Stimulated activated CD4-positive, alpha-beta T cell treated with anti-CD3 and anti-CD28 coated beads, Interleukin-1b, Interleukin-23, amount 100 ng/mL, for 48 hours (primary cell): ENCODE measurements at regions not wholly inside any gene's neighbourhood (a gene's known extent, or its start where the extent isn't known, plus 50 kb on each side); places are given as distances from the start of the nearest gene placed in this dataset.

Experiments
- DNase-seq: peaks from one replicate; pipeline ENCODE4 v3.0.0-alpha.2; 2020

DNA sequence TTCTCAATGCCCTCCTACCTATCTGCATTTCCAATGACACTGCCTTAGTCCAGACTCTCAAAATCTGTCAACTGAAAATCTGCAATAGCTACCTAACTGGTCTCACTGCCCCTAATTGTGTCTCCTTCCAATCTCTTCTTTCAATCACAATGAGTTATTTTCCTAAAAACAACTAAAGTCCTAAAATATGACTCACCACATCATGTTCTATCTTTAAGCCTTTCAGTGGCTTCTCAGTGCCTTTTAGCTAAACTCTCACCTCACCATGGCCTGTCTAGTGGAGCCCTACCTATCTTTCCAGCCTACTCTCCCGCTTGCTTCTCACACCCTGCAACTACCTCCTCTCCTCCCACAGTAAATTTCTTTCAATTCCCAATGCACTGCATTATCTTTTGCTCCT, 220.9 kb upstream of the PKDCC start:
- no peak for DNase-seq

DNA sequence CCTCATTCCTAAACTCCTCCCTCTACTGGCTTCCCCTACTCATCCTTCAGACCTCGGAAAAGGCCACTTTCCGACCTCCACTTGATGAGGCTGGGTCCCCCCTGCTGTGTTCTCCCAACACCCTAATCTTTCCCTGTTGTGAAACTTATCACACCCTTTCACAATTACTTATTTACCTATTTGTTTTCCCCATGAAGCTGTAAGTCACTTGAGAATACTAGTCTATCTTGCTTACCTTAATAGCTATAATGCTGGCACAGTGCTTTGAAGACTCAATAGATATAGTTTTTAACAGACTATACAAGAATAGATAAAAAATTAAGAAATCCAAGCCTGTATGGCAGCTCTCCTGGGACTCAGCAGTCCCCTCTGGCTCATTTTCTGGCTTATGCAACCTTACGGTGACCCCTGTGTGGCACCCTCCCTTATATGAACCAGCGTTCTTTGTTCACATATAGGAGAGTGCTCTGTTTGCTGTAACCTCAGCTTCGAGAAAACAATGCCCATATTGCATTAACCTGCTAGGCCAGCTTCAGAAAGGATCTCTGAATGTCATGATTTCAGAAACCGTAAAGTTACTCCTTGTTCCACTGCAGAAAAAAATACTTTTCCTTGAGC, 220.4 kb upstream of the PKDCC start:
- DNase-seq: no peak

DNA sequence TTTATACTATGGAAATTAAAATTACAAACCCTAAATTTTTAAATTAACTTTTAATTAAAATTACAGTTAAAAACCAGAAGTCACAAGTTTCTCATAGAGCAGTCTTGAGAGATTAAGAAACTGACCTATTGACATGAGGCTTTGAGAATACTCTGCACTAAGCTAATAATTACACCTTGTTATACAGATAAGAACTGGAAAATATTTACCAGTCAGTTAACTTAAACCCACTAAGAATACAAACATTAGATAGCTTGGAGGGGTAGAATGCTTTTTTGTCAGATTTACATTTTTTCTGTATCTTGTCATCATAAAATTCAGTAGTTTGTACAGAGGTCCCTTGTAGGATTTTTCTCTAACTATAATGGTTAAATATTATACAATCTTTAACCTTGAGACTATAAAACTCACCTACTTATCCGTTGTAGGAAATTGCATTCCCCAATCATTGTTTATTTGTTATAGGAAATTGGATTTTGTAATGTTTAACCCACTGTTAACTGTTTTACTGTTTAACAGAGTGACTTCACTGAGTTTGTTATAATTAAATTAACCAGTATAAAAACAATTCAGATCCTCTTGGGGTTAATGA, 219.7 kb upstream of the PKDCC start:
- no peak for DNase-seq

DNA sequence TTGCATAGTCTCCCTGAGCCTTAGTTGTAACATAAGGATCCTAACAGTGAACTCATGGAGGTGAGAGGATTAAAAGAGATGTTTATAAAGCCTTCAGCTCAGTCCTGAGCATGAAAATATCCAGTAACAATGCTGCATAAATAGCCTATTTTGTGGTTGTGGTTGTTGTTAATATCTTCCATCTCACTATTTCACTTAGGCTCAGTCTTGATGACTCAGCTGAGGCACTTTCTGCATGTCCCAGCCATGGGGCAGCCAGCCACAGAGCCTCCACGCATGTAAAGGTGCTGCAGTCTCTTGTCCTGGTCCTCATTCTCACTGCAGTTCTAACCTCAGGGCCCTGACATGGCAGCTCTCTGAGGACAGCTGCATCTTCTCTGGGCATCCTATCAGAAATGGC, 218.8 kb upstream of the PKDCC start:
- DNase-seq: no peak

DNA sequence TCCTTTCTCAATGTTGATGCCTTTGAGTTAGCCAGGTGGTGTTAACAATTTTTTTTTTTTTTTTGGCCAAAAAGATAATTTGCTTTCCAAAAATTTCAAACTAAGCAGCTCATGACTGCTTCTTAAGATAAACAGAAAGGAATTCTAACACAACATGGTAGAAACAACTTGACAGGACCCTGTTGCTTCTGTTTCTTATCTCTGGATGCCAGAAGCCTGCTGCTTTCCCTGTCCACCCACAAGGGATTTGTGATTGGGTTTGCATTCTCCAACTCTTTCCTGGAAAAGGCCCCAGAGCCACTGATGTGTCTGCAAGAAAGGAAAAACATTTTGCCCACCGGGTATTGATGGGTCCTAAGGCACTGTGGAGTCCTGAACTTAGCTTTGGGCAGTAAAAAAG, 217.2 kb upstream of the PKDCC start:
- no peak for DNase-seq

DNA sequence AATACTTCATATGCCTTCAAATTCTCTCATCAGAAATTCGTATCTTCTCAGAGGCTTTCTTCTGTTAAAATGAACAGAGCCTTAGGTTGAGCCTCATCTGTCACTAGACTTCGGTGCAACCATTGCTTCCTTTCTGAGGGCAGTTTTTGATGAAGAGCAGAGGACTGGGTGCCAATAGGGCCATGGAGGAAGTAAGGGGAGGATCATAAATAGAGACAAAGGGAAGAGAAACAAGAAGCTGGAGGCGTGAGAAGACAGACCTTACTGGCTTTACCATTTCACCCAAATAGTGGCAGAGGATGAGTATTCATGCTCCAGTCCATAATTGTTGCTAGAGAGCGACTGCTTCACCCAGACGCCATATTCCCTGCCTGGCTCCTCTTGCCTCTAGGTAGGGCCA, 215.6 kb upstream of the PKDCC start:
- DNase-seq: no peak

DNA sequence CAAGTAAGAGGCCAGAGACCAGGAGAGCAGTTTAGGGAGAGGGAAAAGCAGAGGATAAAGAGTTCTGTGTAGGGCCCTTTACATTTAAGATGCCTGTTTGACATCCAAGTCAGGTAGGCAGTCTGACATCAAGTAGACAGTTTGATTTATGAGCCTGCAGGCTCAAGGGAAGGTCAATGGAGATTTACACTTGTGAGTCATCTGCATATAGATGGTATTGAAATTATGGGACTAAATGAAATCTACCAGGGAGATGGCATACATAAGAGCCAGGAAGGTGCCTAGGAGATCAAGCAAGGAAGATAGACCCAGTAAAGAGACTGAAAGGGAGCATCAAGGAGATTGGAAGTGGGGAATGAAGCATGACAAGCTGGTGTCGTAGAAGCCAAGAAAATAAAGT, 212.4 kb upstream of the PKDCC start:
- DNase-seq: no peak

DNA sequence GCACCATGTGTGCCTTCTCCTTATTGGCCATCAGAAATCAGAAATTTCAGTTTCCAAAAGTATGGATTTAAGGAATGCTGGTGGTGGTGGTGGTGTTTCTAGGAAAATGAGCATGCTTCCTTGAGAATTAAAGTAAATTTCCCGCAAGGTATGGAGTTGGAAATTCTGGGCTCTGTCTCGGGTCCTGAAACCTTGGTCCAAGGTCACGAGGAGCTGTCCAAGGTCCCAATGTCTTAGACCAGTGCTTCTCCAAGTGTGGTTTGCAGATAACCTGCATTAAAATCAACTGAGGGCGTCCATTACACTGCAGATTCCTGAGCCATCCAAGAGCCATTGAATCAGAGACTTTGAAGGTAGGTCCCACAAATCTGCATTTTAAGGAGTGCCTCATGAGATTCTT, 210.9 kb upstream of the PKDCC start:
- DNase-seq: no peak

DNA sequence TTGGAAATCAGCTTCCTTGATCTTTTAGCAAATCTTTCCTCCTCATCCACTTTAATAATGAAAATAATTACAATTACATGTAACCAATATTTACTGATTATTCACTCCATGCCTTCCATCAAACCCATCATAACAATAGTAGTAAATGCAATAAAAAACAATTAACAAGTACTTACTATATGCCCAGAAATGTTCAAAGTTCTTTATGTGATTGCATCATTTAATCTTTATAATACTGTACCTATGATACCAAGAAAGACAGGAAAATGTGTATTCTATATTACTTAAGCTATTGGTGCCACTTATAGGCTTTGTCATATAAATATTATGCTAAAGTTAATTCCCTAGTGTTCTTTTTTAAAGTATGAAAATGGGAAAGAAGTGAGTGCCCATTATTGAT, 210.2 kb upstream of the PKDCC start:
- no peak for DNase-seq

DNA sequence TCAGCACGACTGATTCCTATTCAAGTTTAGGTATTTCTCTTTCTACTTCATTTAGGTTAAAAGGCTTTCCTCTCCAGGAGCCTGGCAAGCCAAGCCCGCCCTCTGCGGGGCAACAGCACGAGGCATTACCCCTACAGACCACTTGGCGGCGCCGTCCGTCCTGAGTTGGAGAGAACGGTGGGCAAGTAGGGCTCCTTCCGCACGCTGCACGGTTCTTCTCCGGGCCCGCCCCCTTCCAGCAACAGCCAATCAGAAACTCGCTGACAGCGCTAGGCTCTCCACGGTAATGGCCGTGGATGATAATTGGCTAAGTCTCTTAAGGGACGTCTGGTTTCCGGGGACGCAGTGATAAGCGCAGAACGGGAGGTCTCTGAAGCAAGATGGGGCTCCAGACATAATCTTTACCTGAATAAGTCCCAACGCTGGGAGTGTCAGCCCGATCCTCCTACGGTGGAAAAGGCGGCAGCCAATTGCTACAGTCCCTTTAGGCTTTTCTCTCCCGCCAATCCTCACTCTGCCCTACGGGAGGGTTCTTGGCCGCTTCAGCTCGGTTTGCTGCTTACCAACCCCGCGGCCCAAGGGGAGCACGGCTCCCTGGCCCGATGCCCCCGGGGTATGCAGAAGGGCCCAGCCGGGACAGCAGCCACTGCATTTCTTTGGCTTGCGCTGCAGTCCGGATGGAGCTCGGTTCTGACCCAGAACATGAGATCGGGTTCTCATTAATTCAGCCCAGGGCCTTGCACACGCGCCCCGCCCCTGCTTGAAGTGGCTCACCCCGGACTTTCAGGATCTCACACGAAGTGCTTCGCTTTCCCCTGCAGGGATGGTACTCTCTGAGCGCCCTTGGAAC, 206.9 kb upstream of the PKDCC start:
- DNase-seq: peak; percentile 97

DNA sequence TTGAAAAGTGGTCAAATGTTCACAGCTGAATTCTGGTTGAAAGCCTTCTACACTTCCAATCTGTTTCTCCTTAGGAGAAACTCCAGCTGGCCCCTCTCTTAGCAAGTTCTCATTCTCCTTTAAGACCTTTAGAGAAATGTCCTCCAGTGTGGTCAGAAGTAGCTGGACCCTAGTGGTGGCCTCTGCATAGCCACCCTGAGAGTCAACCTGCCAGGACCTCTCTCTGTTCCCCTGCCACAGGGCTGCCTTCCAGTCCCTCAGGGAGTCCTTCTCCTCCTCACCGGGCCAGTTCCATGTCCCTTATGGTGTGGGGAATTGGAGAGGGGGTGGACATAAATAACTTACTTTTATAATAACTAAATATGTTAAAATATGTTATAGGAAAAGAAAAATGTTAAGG, 200.9 kb upstream of the PKDCC start:
- no peak for DNase-seq

DNA sequence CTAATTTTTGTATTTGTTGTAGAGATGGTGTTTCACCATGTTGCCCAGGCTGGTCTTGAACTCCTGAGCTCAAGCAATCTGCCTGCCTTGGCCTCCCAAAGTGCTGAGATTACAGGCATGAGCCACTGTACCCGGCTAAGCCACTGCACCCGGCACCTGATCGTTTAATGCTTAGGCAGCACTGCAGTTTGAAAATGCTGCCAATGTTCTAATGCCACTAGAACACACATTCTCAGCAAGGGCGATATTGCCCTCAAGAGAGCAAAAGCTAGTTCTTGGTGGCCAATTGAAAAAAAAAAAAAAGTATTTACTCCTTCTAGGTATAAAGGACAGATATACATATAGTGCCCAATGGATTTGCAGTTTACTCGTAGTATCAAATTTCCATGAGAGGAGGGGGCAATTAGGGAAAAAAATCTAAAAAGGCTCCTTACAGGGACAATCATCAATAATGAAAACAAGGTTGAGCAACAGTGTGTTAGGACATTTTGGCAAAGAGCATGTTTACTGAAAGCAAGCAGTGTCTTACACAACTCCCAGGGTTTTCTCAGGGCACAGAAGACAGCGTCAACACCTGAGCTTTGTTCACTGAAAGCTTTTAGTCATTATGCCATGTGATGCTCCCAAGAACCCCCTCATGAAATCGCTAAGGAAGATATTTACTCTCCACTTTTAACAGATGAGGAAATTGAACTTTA, 199.9 kb upstream of the PKDCC start:
- no peak for DNase-seq

DNA sequence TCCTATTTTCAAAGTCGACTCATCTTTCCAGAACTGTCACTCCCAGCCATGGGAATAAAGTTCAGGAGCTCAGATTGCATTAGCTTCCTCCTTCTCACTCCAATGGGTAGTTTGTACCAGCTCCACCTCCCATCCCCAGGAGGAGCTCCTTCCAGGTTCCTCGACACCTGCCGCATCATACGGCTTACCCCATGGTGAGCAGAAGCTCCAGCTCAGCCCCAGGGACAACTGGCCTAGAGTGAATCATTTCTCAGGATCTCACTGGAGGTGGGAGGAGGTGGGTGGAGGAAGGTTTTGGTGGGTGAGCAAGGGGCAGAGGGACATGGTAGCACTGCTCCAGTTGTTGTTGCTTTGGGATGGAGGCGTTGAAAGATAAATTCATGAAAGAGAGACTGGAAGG, 196.3 kb upstream of the PKDCC start:
- DNase-seq: no peak

DNA sequence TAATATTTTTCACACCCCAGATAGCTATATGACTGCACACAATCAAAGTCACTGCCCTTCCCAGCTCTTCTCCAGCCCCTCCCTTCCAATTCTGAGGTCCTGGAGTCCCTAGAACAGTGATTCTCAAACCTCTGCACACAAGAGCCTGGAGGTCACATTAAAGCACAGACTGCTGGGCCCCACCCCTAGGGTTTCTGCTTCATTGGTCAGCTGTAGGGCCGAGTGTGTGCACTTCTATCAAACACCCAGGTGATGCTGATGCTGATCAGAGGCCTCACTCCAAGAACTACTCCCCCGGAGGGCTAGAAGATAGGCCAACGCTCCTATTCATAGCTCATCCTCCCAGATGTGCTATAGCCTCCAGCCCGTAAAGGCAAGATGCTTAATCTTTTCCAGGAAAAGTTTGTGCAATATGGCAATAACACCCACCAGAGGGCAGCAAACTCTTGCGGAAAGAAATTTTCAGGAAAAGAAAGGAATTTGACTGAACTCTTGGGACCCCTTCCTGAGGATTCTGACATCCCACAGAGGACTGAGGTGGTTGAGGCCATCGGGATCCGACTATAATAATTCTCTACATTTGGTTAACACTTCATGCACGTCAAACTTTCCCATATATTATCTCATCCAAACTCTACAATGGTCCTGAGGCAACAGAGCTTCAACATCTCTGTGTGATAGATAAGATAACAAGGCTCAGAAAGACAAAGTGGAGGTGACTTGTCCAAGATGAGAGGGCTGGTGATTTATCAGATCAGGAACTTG, 194.2 kb upstream of the PKDCC start:
- no peak for DNase-seq

DNA sequence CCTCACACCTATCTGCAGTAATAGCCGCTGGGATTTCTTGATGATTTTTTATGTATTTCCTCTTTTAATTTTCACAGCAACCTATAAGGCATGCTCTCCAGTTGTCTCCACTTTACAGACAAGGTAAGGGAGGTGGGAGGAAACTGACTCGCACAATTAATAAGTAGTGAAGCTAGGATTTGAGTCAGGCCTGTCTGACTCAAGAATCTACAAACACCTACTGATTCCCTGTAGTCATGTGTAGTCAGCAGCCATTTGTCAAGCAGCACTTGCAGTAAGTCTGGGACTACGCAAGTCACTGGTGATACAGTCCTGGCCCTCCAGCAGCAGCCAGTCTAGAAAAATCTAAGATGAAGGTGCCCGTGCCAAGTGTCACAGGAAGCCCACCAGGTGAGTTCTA, 193.6 kb upstream of the PKDCC start:
- DNase-seq: peak; percentile 39

DNA sequence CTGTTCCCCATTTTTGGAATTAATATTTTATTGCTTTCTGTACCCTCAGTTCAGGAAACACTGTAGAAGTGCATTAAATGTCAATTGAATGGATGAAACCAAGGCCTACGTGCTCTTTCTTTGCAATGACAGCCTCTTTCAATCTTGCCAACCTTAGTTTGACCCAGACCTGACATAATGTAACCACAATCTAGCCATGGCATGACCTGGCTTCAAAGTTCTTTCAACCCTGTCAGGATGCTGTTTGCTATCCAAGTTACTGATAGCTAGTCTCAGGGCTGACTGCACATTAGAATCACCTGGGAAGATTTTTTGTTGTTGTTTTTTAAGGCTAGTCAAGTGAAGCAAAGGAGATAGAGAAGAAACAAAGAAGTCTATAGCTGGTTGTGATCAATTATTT, 190.9 kb upstream of the PKDCC start:
- no peak for DNase-seq

DNA sequence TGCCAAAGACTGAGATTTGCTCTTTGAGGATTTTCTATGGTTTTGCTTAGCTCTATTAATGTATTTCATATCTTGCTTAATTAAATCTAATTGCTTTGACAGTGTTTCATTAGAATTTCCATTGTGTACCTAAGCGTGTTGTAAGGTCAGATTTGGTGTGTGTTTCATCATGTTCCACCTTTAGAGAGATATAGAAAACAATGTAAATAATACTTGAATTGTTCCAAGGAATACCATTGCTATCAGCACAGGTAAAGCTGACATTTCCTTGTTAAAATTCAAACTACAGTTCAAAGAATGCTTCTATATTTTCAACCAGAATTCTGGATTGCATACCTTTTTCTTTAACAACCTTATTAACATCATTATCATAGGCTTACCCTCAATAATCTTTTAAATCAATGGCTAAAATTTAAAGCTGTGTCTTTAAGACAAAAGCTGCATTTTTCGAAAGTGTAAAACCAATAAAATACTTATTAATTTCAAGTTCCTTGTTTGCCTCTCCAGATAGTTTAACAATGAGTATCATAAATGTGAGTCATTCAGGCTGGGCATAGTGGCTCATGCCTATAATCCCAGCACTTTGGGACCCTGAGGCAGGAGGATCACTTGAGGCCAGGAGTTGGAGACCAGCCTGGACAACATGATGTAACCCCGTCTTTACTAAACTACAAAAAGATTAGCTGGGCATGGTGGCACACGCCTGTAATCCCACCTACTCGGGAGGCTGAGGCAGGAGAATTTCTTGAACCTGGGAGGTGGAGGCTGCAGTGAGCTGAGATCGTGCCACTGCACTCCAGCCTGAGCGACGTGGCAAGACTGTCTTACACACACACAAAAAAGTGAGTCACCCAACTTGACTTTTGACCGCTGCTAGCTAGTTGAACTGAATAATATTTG, 188.0 kb upstream of the PKDCC start:
- no peak for DNase-seq

DNA sequence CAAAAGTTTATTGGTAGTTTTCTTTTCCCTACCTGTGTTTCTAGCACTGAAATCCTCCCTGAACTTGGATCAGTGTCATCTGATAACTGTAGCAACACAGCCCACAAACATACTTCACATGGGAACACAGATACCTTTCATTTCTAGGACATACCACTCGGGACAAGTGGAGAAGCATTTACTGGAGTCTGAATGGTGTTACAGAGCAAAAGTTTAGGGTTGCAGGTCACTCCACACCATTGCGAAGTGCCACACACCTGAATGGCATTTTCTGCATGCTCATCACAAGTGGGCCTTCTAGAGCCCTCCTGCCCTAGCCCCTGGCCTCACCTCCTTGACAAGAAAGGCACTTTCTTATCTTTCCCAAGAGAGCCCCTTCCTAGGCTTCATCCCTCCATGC, 184.8 kb upstream of the PKDCC start:
- no peak for DNase-seq

DNA sequence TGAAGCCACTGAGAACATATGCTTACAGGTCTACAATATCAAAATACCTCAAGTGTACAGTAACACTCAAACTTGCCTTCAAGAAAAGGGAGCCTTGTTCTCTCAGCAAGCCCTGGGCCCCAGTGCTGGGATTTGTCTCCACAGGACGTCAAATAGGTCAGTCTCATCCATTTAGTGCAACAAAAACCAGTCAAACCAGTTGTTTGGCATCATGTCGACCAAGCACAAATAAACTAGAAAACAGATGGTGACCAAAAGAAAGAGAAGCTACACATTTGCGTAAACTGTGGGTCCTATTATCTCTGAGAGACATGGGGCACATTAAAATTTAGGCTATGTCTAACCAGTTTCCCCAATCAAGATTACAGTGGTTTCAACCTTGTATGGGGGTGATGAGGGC, 182.6 kb upstream of the PKDCC start:
- no peak for DNase-seq

DNA sequence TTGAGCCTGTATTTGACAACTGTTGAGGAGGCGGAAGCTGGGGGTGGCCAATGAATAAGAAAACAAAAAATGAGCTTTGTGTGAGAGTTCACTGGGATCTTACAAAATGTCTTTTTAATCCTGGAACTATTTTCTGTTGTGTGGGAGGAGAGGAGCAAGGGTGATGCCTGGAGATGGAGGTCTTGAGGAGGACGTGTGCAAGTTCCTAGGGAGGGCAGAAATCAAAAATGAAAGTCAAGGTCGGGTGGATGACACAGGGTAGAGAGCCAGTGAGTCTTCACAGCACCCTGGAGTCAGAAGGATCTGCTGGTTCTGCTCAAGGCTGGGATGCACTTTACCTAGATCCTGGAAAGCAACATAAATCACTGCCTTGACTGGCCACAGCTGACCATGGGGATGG, 180.3 kb upstream of the PKDCC start:
- DNase-seq: no peak

DNA sequence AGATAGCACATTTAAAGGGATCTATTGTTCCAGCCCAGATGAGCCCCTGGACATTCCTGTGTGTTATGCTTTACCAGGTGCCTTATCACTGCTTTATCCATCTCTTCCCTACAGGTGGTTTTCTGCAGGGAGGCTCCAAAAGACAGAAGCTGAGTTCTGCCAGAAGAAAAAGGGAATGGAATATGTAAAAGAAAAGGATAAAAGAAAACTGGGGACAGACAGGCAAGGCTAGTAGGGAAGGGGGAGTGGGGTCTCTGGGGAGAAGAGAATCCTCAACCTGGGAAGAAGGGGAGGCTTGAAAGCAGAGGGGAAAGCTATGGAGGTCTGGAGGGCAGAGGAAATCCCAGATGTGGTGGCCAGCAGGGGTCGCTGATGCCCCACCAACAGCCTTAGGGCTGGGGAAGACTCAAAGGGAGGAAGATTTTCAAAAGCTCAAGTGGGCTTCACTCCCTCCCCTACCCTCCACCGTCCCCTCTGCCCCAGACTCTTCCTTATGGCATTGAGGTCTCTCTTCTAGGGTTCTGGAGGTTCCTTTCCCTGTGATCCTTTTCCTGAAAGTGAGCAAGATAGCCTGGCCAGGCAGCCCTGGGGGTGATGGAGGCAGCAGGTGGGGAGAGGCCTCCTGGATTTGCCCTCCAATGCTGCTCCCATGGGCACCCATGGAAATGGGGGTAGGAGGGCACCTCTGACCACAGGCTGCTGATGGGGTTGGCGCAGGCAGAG, 178.1 kb upstream of the PKDCC start:
- DNase-seq: peak; percentile 69
